ENCODE measurements at regions not wholly inside any gene's neighbourhood (a gene's known extent, or its start where the extent isn't known, plus 50 kb on each side); places are given as distances from the start of the nearest gene placed in this dataset.
"Not testable (repeated sequence)": the region's sequence is repeated elsewhere in the genome, so short reads cannot be mapped to it uniquely, and the experiment has no call there.

GRCh38 chr9:65400886-65401285 is 115.9 kb upstream of the FOXD4L5 start:
- Mint-ChIP-seq H3K4me1 (ENCODE audit: low read depth, unreplicated experiment) (no peaks in the 10 kb centered on the region), H3K4me3 (ENCODE audit: low read depth, unreplicated experiment) (no peak overlapping the region), H3K27ac (ENCODE audit: unreplicated experiment) (no peak overlapping the region), H3K9me3 (ENCODE audit: low read depth, unreplicated experiment) (peaks cover 8% of the 10 kb centered on the region), H3K36me3 (ENCODE audit: insufficient read depth, unreplicated experiment) (peaks cover 4% of the 10 kb centered on the region), H3K27me3 (ENCODE audit: unreplicated experiment) (no peaks in the 10 kb centered on the region)
- BruUV-seq (replicated peaks) = no TSS peak
- TF ChIP-seq CTCF (IDR thresholded peaks at IDR 0.05; ENCODE audit: unreplicated experiment) = no peak
- no peak for DNase-seq
- CTCF ChIA-PET = no interaction called here
- intact Hi-C loops (cut with micrococcal nuclease; ENCODE audit: unreplicated experiment) = no loop called here

- H3K4me1 Mint-ChIP-seq (ENCODE audit: low read depth, unreplicated experiment); DNase-seq; H3K36me3 Mint-ChIP-seq (ENCODE audit: insufficient read depth, unreplicated experiment); CTCF ChIA-PET; H3K27me3 Mint-ChIP-seq (ENCODE audit: unreplicated experiment); BruUV-seq (replicated peaks); H3K9me3 Mint-ChIP-seq (ENCODE audit: low read depth, unreplicated experiment); H3K4me3 Mint-ChIP-seq (ENCODE audit: low read depth, unreplicated experiment); H3K27ac Mint-ChIP-seq (ENCODE audit: unreplicated experiment); intact Hi-C loops (cut with micrococcal nuclease; ENCODE audit: unreplicated experiment): not testable (repeated sequence)
These were observed 113.0 kb upstream of the FOXD4L5 start for GRCh38 chr9:65397763-65398719.

GRCh38 chr9:65397226-65397625 is 112.2 kb upstream of the FOXD4L5 start:
- H3K4me3 Mint-ChIP-seq (ENCODE audit: low read depth, unreplicated experiment); H3K36me3 Mint-ChIP-seq (ENCODE audit: insufficient read depth, unreplicated experiment); DNase-seq; H3K27me3 Mint-ChIP-seq (ENCODE audit: unreplicated experiment); H3K4me1 Mint-ChIP-seq (ENCODE audit: low read depth, unreplicated experiment); intact Hi-C loops (cut with micrococcal nuclease; ENCODE audit: unreplicated experiment); H3K9me3 Mint-ChIP-seq (ENCODE audit: low read depth, unreplicated experiment); CTCF ChIA-PET; H3K27ac Mint-ChIP-seq (ENCODE audit: unreplicated experiment); BruUV-seq (replicated peaks): not testable (repeated sequence)

GRCh38 chr9:65396601-65397000 is 111.6 kb upstream of the FOXD4L5 start:
- H3K36me3 Mint-ChIP-seq (ENCODE audit: insufficient read depth, unreplicated experiment); DNase-seq; H3K4me3 Mint-ChIP-seq (ENCODE audit: low read depth, unreplicated experiment); H3K9me3 Mint-ChIP-seq (ENCODE audit: low read depth, unreplicated experiment); BruUV-seq (replicated peaks); H3K4me1 Mint-ChIP-seq (ENCODE audit: low read depth, unreplicated experiment); intact Hi-C loops (cut with micrococcal nuclease; ENCODE audit: unreplicated experiment); H3K27ac Mint-ChIP-seq (ENCODE audit: unreplicated experiment); CTCF ChIA-PET; H3K27me3 Mint-ChIP-seq (ENCODE audit: unreplicated experiment): not testable (repeated sequence)

- CTCF ChIA-PET = not testable (repeated sequence)
- peaks cover 12% of the 10 kb centered on the region for H3K9me3 Mint-ChIP-seq (ENCODE audit: low read depth, unreplicated experiment)
These were observed 110.8 kb upstream of the FOXD4L5 start for GRCh38 chr9:65395789-65396188.

GRCh38 chr9:65395121-65395520 is 110.1 kb upstream of the FOXD4L5 start:
- CTCF ChIA-PET; intact Hi-C loops (cut with micrococcal nuclease; ENCODE audit: unreplicated experiment); H3K4me1 Mint-ChIP-seq (ENCODE audit: low read depth, unreplicated experiment); H3K27ac Mint-ChIP-seq (ENCODE audit: unreplicated experiment); H3K4me3 Mint-ChIP-seq (ENCODE audit: low read depth, unreplicated experiment); H3K27me3 Mint-ChIP-seq (ENCODE audit: unreplicated experiment); DNase-seq; H3K36me3 Mint-ChIP-seq (ENCODE audit: insufficient read depth, unreplicated experiment); BruUV-seq (replicated peaks): not testable (repeated sequence)
- H3K9me3 Mint-ChIP-seq (ENCODE audit: low read depth, unreplicated experiment) = peaks cover 12% of the 10 kb centered on the region

More at GRCh38 chr9:65395789-65396188, 110.8 kb upstream of the FOXD4L5 start:
- H3K27ac Mint-ChIP-seq (ENCODE audit: unreplicated experiment); H3K27me3 Mint-ChIP-seq (ENCODE audit: unreplicated experiment); H3K4me1 Mint-ChIP-seq (ENCODE audit: low read depth, unreplicated experiment); BruUV-seq (replicated peaks); intact Hi-C loops (cut with micrococcal nuclease; ENCODE audit: unreplicated experiment); DNase-seq; H3K36me3 Mint-ChIP-seq (ENCODE audit: insufficient read depth, unreplicated experiment); H3K4me3 Mint-ChIP-seq (ENCODE audit: low read depth, unreplicated experiment): not testable (repeated sequence)

- H3K9me3 Mint-ChIP-seq (ENCODE audit: low read depth, unreplicated experiment) = peaks cover 12% of the 10 kb centered on the region
- intact Hi-C loops (cut with micrococcal nuclease; ENCODE audit: unreplicated experiment); BruUV-seq (replicated peaks); H3K36me3 Mint-ChIP-seq (ENCODE audit: insufficient read depth, unreplicated experiment); H3K27ac Mint-ChIP-seq (ENCODE audit: unreplicated experiment); H3K4me3 Mint-ChIP-seq (ENCODE audit: low read depth, unreplicated experiment); H3K27me3 Mint-ChIP-seq (ENCODE audit: unreplicated experiment); H3K4me1 Mint-ChIP-seq (ENCODE audit: low read depth, unreplicated experiment); CTCF ChIA-PET; DNase-seq: not testable (repeated sequence)
These were observed 108.3 kb upstream of the FOXD4L5 start for GRCh38 chr9:65393111-65393810.

- H3K4me1 Mint-ChIP-seq (ENCODE audit: low read depth, unreplicated experiment); H3K36me3 Mint-ChIP-seq (ENCODE audit: insufficient read depth, unreplicated experiment); H3K27me3 Mint-ChIP-seq (ENCODE audit: unreplicated experiment); H3K27ac Mint-ChIP-seq (ENCODE audit: unreplicated experiment); H3K4me3 Mint-ChIP-seq (ENCODE audit: low read depth, unreplicated experiment); H3K9me3 Mint-ChIP-seq (ENCODE audit: low read depth, unreplicated experiment); intact Hi-C loops (cut with micrococcal nuclease; ENCODE audit: unreplicated experiment); BruUV-seq (replicated peaks); DNase-seq; CTCF ChIA-PET: not testable (repeated sequence)
These were observed 107.6 kb upstream of the FOXD4L5 start for GRCh38 chr9:65392611-65393010.

- H3K36me3 Mint-ChIP-seq (ENCODE audit: insufficient read depth, unreplicated experiment); CTCF ChIA-PET; H3K27me3 Mint-ChIP-seq (ENCODE audit: unreplicated experiment); DNase-seq; H3K27ac Mint-ChIP-seq (ENCODE audit: unreplicated experiment); BruUV-seq (replicated peaks); intact Hi-C loops (cut with micrococcal nuclease; ENCODE audit: unreplicated experiment); H3K4me3 Mint-ChIP-seq (ENCODE audit: low read depth, unreplicated experiment); H3K4me1 Mint-ChIP-seq (ENCODE audit: low read depth, unreplicated experiment); H3K9me3 Mint-ChIP-seq (ENCODE audit: low read depth, unreplicated experiment): not testable (repeated sequence)
These were observed 104.7 kb upstream of the FOXD4L5 start for GRCh38 chr9:65389710-65390109.

Measured in Calu3 (cell line).